GM12875 (cell line): ENCODE measurements at regions not wholly inside any gene's neighbourhood (a gene's known extent, or its start where the extent isn't known, plus 50 kb on each side); places are given as distances from the start of the nearest gene placed in this dataset.

Experiments used
- H3K4me3 ChIP-seq: one replicate; pipeline ENCODE4 v1.5.1; 2011; ENCODE audit warnings: low read depth, low read length, control low read depth
- CTCF ChIP-seq: IDR thresholded peaks from 2 replicates; pipeline ENCODE4 v1.5.1; 2011; ENCODE audit warnings: low read depth, mild to moderate bottlenecking, control low read depth, inconsistent platforms, low read length, moderate library complexity, borderline replicate concordance; ENCODE audit not compliant: insufficient read depth

DNA sequence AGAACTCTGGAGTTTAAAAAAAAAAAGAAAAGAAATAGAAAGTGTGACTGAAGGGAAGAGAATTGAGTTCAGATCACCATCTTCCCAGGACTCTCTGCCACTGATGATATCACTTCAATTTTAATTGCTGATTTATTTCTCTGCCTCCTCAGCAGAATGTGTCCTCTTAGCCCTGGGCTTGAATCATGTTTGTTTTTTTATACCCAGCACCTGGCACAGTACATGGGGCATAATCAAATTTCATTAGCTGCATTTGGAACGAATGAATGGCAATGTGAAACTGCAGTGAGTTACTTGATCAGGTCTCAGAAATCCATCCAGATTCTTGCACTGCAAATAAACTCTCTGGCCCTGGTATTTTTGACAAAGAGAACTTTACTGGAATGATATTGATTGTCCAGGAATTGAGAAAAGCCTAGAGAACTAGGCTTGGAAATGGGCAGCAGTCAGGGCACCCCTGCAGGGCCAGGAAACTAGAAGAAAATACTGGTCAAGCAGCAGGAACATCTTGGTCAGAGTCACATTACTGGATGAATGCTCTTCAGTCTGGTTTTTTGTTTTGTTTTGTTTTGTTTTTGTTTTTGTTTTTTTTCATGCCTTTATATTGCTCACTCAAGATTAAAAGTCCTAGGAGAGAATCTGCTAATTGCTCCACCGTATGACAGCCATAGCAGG lies 103.8 kb upstream of the FAM78B start:
- no peak overlapping the region for H3K4me3 ChIP-seq
- no peak for TF ChIP-seq CTCF

DNA sequence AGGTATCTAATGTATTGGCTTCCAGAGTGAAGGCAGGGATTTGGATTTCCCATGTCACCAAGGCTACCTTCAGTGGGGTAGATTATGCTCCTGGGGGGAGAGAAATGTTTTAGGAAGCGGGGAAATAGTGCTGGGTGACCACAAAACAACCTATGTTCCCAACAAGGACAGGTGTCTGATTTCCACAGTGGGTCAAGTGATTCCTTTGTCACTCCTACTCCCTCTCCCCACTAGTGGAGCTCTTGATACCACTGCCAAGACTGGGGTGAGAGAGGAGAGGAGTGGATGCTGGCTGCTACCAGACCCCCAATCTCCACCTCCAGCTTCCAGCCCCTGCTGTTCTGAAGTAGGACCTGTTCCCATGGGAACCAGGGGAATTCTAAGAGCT lies 104.3 kb upstream of the FAM78B start:
- no peak for TF ChIP-seq CTCF

DNA sequence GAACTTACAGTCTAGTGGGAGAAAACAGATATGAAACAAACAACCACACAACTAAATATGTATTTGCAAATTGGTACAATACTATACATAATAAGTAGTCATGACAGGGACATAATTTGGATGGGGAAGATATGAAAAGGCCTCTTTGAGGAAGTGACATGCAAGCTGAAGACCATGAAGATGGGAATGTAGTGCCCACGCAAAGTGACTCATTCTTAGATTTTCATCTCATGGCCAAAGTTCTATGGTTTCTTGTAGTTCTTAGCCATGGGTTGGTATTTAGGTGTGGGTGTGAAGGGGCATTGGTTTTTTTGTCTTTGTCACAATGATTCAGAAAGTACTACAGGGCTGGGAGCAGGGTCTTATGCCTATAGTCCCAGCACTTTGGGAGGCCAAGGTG lies 105.4 kb upstream of the FAM78B start:
- no peak overlapping the region for H3K4me3 ChIP-seq
- no peak for TF ChIP-seq CTCF

More for the DNA sequence above, 104.3 kb upstream of the FAM78B start:
- no peak overlapping the region for H3K4me3 ChIP-seq

GRCh38 chr1:166272851-166273250 lies 106.0 kb upstream of the FAM78B start:
- H3K4me3 ChIP-seq = no peak overlapping the region
- no peak for TF ChIP-seq CTCF

DNA sequence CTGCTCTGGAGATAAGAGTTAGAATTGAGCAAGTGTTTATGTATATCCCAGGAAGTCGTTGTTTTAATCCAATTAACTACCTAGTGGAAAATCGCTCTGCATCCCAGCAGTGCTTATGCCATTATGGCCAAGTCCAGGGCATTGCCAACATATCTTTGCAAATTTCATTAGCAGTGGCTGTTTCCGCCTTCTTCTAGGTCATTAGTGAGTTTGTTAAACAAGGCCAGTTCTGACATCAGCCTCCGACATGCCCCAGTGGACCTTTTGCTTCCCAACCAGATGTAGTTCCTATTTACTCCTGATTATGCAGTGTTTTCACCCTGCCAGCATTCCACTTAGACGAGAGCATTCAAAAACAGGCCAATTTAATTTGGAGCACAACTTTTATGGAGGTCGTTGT lies 106.8 kb upstream of the FAM78B start:
- TF ChIP-seq CTCF = no peak
- no peak overlapping the region for H3K4me3 ChIP-seq

DNA sequence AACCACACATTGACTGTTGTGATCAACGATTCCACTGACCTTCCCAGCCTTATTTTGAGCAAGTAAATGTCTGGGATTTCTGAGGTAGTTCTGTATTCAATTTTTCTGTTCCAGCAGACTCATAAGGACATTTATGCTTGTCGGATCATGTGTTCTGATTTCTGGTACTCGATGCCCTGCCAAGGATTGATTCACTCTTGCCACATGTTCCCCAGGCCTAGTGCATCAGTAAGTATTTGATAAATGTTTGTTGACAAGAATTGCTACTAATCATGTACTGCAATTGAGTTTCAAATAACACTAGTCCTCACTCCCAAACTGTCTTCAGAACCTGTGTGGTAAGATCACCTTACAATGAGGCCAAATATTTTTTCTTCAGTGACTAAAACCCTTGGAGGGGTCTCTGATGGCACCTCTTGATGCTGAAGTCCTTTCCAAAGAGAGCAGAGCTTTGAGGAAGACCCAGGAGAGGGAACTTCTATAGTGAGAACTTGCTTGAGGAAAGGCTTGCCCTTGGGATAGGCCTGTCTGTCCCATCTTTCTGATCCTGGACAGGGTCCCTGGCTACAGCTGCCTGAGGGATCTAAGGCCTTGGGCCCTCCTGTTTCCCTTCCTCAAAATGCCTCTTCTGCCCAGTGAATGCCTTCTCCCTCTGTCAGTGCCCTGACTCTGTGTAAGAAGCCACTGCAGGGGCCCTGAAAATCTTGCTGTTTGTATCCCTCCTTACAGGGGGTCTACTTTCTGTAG lies 115.8 kb upstream of the FAM78B start:
- no peak for TF ChIP-seq CTCF
- no peak overlapping the region for H3K4me3 ChIP-seq

DNA sequence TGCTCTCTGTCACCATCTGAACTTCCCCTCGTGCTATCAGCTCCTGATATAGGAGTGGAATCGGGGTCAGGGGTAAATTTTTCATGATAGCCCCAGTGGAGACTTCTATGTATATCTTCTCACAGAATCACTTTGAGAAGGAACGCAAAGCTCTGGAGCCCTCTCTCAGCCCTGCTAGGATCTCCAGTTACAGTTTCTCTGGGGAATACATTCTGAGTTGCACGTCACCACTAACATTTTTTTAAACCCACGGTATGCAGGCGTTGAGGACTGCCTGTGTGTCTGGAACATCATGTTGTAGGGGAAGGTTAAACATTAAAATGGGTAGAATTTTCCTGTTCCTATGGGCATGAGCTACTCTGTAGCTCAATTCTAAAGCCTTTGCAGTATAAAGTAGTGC lies 116.4 kb upstream of the FAM78B start:
- H3K4me3 ChIP-seq = no peak overlapping the region
- TF ChIP-seq CTCF = no peak
